GM23338 (cell line): ENCODE measurements at regions not wholly inside any gene's neighbourhood (a gene's known extent, or its start where the extent isn't known, plus 50 kb on each side); places are given as distances from the start of the nearest gene placed in this dataset.

Experiments
- CREB1 ChIP-seq: fragments of 250-450 bp; sonication (Bioruptor Pico); IDR thresholded peaks from 2 replicates; pipeline ENCODE4 v1.5.0; 2020; ENCODE audit warnings: low read depth, mild to moderate bottlenecking, moderate library complexity
- CTCF ChIP-seq, 2 experiments: fragments of 200-600 bp in 1 of 2; sonication (generic) in 1 of 2; conservative IDR thresholded peaks; 2 replicates each; pipeline versions ENCODE4 v1.5.1 to v1.6.1; 2016 to 2017; ENCODE audit warnings: antibody characterized with exemption in 2 of 2, low read depth in 2 of 2, mild to moderate bottlenecking in 2 of 2, moderate library complexity in 1 of 2
- EZH2 ChIP-seq: fragments of 200-600 bp; sonication (generic); IDR thresholded peaks from one replicate; pipeline ENCODE4 v1.8.0; 2017; ENCODE audit warnings: antibody characterized with exemption, mild to moderate bottlenecking, low read depth; ENCODE audit not compliant: unreplicated experiment
- EZH2phosphoT487 ChIP-seq: fragments of 200-600 bp; sonication (generic); IDR thresholded peaks from one replicate; pipeline ENCODE4 v1.8.1; 2018; ENCODE audit warnings: antibody characterized with exemption; ENCODE audit not compliant: unreplicated experiment
- JUNB ChIP-seq: IDR thresholded peaks from one replicate; pipeline ENCODE4 v1.6.1; 2016; ENCODE audit warnings: antibody characterized with exemption; ENCODE audit not compliant: unreplicated experiment
- POLR2AphosphoS5 ChIP-seq: IDR thresholded peaks from 2 replicates; pipeline ENCODE4 v1.6.1; 2016; ENCODE audit warnings: antibody characterized with exemption, low read depth
- ZNF114 ChIP-seq: fragments of 250-450 bp; sonication (Bioruptor Pico); IDR thresholded peaks from 2 replicates; pipeline ENCODE4 v1.5.0; 2020; ENCODE audit warnings: mild to moderate bottlenecking, moderate library complexity
- TF ChIP-seq, protein P1 (sequence below): IDR thresholded peaks from one replicate; pipeline ENCODE4 v1.6.1; 2018; ENCODE audit warnings: antibody characterized with exemption; ENCODE audit not compliant: unreplicated experiment

- TF ChIP-seq CTCF (conservative IDR thresholded peaks at IDR 0.05; ENCODE audit: low read depth in 2 of 2), result no peak
- TF ChIP-seq EZH2, result no peak
- TF ChIP-seq CREB1, result no peak
- TF ChIP-seq POLR2AphosphoS5, result no peak
- TF ChIP-seq, protein P1, sequence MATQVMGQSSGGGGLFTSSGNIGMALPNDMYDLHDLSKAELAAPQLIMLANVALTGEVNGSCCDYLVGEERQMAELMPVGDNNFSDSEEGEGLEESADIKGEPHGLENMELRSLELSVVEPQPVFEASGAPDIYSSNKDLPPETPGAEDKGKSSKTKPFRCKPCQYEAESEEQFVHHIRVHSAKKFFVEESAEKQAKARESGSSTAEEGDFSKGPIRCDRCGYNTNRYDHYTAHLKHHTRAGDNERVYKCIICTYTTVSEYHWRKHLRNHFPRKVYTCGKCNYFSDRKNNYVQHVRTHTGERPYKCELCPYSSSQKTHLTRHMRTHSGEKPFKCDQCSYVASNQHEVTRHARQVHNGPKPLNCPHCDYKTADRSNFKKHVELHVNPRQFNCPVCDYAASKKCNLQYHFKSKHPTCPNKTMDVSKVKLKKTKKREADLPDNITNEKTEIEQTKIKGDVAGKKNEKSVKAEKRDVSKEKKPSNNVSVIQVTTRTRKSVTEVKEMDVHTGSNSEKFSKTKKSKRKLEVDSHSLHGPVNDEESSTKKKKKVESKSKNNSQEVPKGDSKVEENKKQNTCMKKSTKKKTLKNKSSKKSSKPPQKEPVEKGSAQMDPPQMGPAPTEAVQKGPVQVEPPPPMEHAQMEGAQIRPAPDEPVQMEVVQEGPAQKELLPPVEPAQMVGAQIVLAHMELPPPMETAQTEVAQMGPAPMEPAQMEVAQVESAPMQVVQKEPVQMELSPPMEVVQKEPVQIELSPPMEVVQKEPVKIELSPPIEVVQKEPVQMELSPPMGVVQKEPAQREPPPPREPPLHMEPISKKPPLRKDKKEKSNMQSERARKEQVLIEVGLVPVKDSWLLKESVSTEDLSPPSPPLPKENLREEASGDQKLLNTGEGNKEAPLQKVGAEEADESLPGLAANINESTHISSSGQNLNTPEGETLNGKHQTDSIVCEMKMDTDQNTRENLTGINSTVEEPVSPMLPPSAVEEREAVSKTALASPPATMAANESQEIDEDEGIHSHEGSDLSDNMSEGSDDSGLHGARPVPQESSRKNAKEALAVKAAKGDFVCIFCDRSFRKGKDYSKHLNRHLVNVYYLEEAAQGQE, result no peak
- TF ChIP-seq EZH2phosphoT487, result no peak
- TF ChIP-seq JUNB, result no peak
- TF ChIP-seq ZNF114 (CRISPR knock-in tag), result no peak
These were observed 77.7 kb upstream of the KCNG1 start for GRCh38 chr20:51100617-51101016.
